ENCODE measurements at regions not wholly inside any gene's neighbourhood (a gene's known extent, or its start where the extent isn't known, plus 50 kb on each side); places are given as distances from the start of the nearest gene placed in this dataset.

DNA sequence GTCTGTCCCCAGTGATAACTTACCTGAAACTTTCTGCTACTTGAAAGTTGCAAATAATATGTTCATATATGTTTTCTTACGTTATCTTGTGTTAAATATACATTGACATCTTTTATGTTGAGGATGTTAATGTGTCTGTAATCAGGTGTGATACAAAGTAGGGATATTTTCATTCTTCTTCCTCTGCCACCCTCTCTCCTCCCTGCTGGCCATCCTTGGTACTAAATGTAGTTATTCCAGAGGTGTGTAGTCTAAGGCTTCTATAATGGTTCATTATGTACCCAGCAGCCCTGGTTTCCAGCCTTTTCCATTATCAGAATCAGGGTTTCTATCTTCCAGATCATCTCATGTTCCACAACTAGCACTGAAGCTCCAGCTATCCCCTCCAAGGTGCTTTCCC, 606.7 kb upstream of the KLHL1 start:
- TF ChIP-seq CTCF (IDR thresholded peaks at IDR 0.05; ENCODE audit: extremely low read depth in 1 of 2, insufficient read depth in 1 of 2, low read depth in 1 of 2, low read length in 2 of 2) (no peak), EZH2 (IDR thresholded peaks at IDR 0.05; ENCODE audit: borderline replicate concordance, low read depth, low read length, severe bottlenecking) (no peak), POLR2AphosphoS5 (IDR thresholded peaks at IDR 0.05; ENCODE audit: insufficient read depth, low read depth, low read length) (no peak), JUN (IDR thresholded peaks at IDR 0.05; ENCODE audit: borderline replicate concordance, insufficient read depth, insufficient read length, low read depth) (no peak), POLR2A (IDR thresholded peaks at IDR 0.05; ENCODE audit: low read depth, low read length) (no peak), MAX (IDR thresholded peaks at IDR 0.05; ENCODE audit: insufficient read depth, insufficient read length) (no peak)
